ENCODE measurements at regions not wholly inside any gene's neighbourhood (a gene's known extent, or its start where the extent isn't known, plus 50 kb on each side); places are given as distances from the start of the nearest gene placed in this dataset.

GRCh38 chr5:169531631-169532030, 51.9 kb upstream of the SPDL1 start:
- TF ChIP-seq CTCF (IDR thresholded peaks at IDR 0.05), result no peak

GRCh38 chr5:169527863-169528262, 55.7 kb upstream of the SPDL1 start:
- Mint-ChIP-seq H3K4me3 (ENCODE audit: unreplicated experiment) (no peak overlapping the region), H3K36me3 (ENCODE audit: low read depth) (peaks cover 1% of the 10 kb centered on the region), H3K9me3 (ENCODE audit: low read depth) (no peaks in the 10 kb centered on the region), H3K4me1 (ENCODE audit: low read depth) (no peaks in the 10 kb centered on the region), H3K27ac (ENCODE audit: unreplicated experiment) (no peak overlapping the region), H3K27me3 (ENCODE audit: low read depth) (peaks cover 52% of the 10 kb centered on the region)
- TF ChIP-seq CTCF (IDR thresholded peaks at IDR 0.05), result no peak
- no peak for DNase-seq (ENCODE audit: low spot score)

More at GRCh38 chr5:169531631-169532030, 51.9 kb upstream of the SPDL1 start:
- Mint-ChIP-seq H3K4me1 (ENCODE audit: low read depth) (peaks cover 6% of the 10 kb centered on the region), H3K27ac (ENCODE audit: unreplicated experiment) (no peak overlapping the region), H3K4me3 (ENCODE audit: unreplicated experiment) (no peak overlapping the region), H3K36me3 (ENCODE audit: low read depth) (peaks cover 1% of the 10 kb centered on the region), H3K9me3 (ENCODE audit: low read depth) (no peaks in the 10 kb centered on the region), H3K27me3 (ENCODE audit: low read depth) (peaks cover 38% of the 10 kb centered on the region)
- no peak for DNase-seq (ENCODE audit: low spot score)

GRCh38 chr5:169527066-169527465, 56.5 kb upstream of the SPDL1 start:
- H3K27me3 Mint-ChIP-seq (ENCODE audit: low read depth), result peaks cover 57% of the 10 kb centered on the region
- no peak for DNase-seq (ENCODE audit: low spot score)
- no peak overlapping the region for H3K27ac Mint-ChIP-seq (ENCODE audit: unreplicated experiment)
- no peak for TF ChIP-seq CTCF (IDR thresholded peaks at IDR 0.05)
- H3K4me3 Mint-ChIP-seq (ENCODE audit: unreplicated experiment), result no peak overlapping the region
- no peaks in the 10 kb centered on the region for H3K4me1 Mint-ChIP-seq (ENCODE audit: low read depth)
- H3K9me3 Mint-ChIP-seq (ENCODE audit: low read depth), result no peaks in the 10 kb centered on the region
- peaks cover 1% of the 10 kb centered on the region for H3K36me3 Mint-ChIP-seq (ENCODE audit: low read depth)

- no peak for TF ChIP-seq CTCF (IDR thresholded peaks at IDR 0.05)
- H3K4me3 Mint-ChIP-seq (ENCODE audit: unreplicated experiment), result no peak overlapping the region
- peaks cover 13% of the 10 kb centered on the region for H3K9me3 Mint-ChIP-seq (ENCODE audit: low read depth)
- no peak for DNase-seq (ENCODE audit: low spot score)
- H3K27me3 Mint-ChIP-seq (ENCODE audit: low read depth), result peaks cover 41% of the 10 kb centered on the region
- no peak overlapping the region for H3K27ac Mint-ChIP-seq (ENCODE audit: unreplicated experiment)
- peaks cover 10% of the 10 kb centered on the region for H3K4me1 Mint-ChIP-seq (ENCODE audit: low read depth)
- H3K36me3 Mint-ChIP-seq (ENCODE audit: low read depth), result peaks cover 2% of the 10 kb centered on the region
These were observed 60.7 kb upstream of the SPDL1 start for GRCh38 chr5:169522851-169523250.

GRCh38 chr5:169521366-169521983, 62.1 kb upstream of the SPDL1 start:
- TF ChIP-seq CTCF (IDR thresholded peaks at IDR 0.05), result no peak
- DNase-seq (ENCODE audit: low spot score), result no peak
- Mint-ChIP-seq H3K9me3 (ENCODE audit: low read depth) (peaks cover 18% of the 10 kb centered on the region), H3K27ac (ENCODE audit: unreplicated experiment) (no peak overlapping the region), H3K27me3 (ENCODE audit: low read depth) (peaks cover 30% of the 10 kb centered on the region), H3K4me3 (ENCODE audit: unreplicated experiment) (no peak overlapping the region), H3K4me1 (ENCODE audit: low read depth) (peaks cover 10% of the 10 kb centered on the region), H3K36me3 (ENCODE audit: low read depth) (peaks cover 2% of the 10 kb centered on the region)
